Ishikawa (cell line): ENCODE measurements at regions not wholly inside any gene's neighbourhood (a gene's known extent, or its start where the extent isn't known, plus 50 kb on each side); places are given as distances from the start of the nearest gene placed in this dataset.

Experiments
- CEBPB ChIP-seq: IDR thresholded peaks from 2 replicates; pipeline ENCODE4 v1.6.1; 2012
- CREB1 ChIP-seq: IDR thresholded peaks from 2 replicates; pipeline ENCODE4 v1.6.1; 2012; ENCODE audit warnings: low read depth
- EGR1 ChIP-seq: IDR thresholded peaks from 2 replicates; pipeline ENCODE4 v1.6.1; 2012
- EP300 ChIP-seq: IDR thresholded peaks from 2 replicates; pipeline ENCODE4 v1.6.1; 2012; ENCODE audit warnings: borderline replicate concordance
- FOXM1 ChIP-seq: IDR thresholded peaks from 2 replicates; pipeline ENCODE4 v1.6.1; 2012; ENCODE audit warnings: low read depth, borderline replicate concordance
- NFIC ChIP-seq: IDR thresholded peaks from 2 replicates; pipeline ENCODE4 v1.6.1; 2012
- RAD21 ChIP-seq: IDR thresholded peaks from 2 replicates; pipeline ENCODE4 v1.6.1; 2012; ENCODE audit warnings: low read depth
- TAF1 ChIP-seq: IDR thresholded peaks from 2 replicates; pipeline ENCODE4 v1.6.1; 2012; ENCODE audit warnings: low read depth, mild to moderate bottlenecking
- TCF12 ChIP-seq: IDR thresholded peaks from 2 replicates; pipeline ENCODE4 v1.6.1; 2012; ENCODE audit warnings: low read depth
- TEAD4 ChIP-seq: IDR thresholded peaks from 2 replicates; pipeline ENCODE4 v1.6.1; 2012
- YY1 ChIP-seq: IDR thresholded peaks from 2 replicates; pipeline ENCODE4 v1.6.1; 2012; ENCODE audit warnings: low read depth
- ZBTB7A ChIP-seq: IDR thresholded peaks from 2 replicates; pipeline ENCODE4 v1.6.1; 2012; ENCODE audit warnings: low read depth
- TF ChIP-seq, protein P1 (sequence below): IDR thresholded peaks from 2 replicates; pipeline ENCODE4 v1.6.1; 2012; ENCODE audit warnings: low read depth, mild to moderate bottlenecking
- TF ChIP-seq, protein P2 (sequence below): IDR thresholded peaks from 2 replicates; pipeline ENCODE4 v1.6.1; 2012
- TF ChIP-seq, protein P3 (sequence below): IDR thresholded peaks from 2 replicates; pipeline ENCODE4 v1.6.1; 2012

DNA sequence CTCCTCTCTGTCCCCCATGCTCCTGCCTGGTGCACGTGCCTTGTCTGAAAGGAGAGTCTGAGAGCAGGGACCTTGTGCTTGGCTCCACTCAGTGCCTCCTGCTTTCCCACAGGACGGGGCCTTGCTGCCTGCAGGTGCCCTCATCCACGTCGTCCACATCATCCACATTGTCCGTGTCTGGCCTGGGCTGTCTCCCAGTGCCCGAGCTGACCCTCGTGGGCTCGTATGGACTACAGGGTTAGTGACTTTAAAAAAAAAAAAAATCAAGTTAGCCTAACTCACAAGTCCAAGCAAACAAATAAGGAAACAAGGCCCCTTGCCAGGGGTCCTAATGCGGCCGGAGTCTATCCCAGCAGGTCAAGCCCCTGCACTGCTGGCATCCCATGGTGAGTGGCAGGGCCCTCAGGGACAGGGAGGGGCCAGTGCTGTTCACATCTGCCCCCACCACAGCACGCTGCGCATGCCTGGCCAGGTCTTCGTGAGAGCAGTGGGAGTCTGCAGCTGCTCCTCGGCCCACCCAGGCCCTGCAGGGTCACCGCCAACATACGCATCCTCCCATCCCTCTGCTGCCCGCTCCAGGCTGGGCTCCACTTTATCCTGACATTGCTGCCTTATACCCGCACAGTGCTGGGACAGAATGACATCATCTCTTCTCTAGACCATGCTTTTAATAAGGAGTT is 232.6 kb downstream of the NDUFA10 start:
- TF ChIP-seq ZBTB7A: no peak
- TF ChIP-seq RAD21: no peak
- no peak for TF ChIP-seq FOXM1
- no peak for TF ChIP-seq CEBPB
- no peak for TF ChIP-seq EGR1

DNA sequence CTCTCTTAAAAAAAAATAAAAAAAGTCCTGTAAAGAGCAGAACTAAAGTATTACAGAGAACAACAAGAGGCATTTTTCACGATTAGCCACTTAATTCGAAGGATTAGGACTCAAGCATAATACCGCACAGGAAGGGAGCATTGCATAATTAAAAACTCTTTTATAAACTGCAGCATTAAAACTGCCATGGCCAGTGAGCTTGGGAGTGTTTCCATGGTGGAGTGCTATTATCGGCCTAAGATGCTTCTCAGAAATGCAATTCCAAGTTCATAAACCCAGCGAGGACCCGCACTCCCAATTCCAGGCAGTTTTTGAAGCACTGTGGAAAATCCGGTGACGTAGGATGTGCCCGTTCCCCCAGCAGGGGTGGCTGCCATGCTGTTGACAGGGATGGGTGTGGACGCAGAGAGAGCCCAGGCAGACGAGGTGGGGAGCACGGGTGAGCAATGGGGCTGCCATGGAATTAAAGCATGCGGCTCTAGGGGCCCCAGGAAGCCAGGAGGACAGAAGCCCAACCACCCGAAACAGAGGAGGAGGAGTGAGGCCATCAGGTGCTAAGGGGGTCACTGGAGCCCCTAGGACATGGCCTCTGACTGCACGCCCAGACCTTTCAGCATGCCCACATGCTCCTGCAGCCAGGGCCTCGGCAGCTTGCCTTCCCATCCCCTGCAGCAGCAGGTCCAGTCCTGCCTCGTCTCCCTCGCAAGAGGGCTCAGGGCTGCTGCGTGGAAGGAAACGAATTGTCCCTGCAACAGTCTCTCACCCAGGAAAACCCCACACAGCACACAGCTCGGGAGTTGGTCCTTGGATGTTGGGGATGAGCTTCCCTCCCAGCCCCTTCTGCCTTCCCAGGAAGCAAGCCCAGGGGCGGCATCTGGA is 233.4 kb downstream of the NDUFA10 start:
- TF ChIP-seq, protein P1, sequence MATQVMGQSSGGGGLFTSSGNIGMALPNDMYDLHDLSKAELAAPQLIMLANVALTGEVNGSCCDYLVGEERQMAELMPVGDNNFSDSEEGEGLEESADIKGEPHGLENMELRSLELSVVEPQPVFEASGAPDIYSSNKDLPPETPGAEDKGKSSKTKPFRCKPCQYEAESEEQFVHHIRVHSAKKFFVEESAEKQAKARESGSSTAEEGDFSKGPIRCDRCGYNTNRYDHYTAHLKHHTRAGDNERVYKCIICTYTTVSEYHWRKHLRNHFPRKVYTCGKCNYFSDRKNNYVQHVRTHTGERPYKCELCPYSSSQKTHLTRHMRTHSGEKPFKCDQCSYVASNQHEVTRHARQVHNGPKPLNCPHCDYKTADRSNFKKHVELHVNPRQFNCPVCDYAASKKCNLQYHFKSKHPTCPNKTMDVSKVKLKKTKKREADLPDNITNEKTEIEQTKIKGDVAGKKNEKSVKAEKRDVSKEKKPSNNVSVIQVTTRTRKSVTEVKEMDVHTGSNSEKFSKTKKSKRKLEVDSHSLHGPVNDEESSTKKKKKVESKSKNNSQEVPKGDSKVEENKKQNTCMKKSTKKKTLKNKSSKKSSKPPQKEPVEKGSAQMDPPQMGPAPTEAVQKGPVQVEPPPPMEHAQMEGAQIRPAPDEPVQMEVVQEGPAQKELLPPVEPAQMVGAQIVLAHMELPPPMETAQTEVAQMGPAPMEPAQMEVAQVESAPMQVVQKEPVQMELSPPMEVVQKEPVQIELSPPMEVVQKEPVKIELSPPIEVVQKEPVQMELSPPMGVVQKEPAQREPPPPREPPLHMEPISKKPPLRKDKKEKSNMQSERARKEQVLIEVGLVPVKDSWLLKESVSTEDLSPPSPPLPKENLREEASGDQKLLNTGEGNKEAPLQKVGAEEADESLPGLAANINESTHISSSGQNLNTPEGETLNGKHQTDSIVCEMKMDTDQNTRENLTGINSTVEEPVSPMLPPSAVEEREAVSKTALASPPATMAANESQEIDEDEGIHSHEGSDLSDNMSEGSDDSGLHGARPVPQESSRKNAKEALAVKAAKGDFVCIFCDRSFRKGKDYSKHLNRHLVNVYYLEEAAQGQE: no peak
- TF ChIP-seq, protein P2, sequence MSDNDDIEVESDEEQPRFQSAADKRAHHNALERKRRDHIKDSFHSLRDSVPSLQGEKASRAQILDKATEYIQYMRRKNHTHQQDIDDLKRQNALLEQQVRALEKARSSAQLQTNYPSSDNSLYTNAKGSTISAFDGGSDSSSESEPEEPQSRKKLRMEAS: no peak
- TF ChIP-seq CREB1 (no peak), FOXM1 (no peak), NFIC (no peak), CEBPB (no peak)

DNA sequence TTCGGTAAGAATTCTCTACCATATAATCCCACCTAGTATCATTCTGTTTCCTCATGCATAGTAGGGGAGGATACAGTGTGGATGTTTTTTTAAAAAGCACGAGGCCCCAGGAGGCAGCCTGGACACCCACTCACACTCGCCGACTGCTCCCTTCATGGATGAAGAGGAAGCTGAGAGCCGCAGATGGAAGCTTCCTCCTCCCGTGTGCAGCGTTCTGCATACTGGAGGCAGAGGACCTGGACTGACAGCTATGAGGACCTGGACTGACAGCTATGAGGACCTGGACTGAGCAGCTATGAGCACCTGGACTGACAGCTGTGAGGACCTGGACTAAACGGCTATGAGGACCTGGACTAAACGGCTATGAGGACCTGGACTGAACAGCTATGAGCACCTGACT is 234.4 kb downstream of the NDUFA10 start:
- TF ChIP-seq EP300 (no peak), RAD21 (no peak), YY1 (no peak), FOXM1 (no peak), TEAD4 (no peak), TAF1 (no peak), CREB1 (no peak)
- TF ChIP-seq, protein P2: no peak
- TF ChIP-seq, protein P3, sequence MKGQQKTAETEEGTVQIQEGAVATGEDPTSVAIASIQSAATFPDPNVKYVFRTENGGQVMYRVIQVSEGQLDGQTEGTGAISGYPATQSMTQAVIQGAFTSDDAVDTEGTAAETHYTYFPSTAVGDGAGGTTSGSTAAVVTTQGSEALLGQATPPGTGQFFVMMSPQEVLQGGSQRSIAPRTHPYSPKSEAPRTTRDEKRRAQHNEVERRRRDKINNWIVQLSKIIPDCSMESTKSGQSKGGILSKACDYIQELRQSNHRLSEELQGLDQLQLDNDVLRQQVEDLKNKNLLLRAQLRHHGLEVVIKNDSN: no peak

DNA sequence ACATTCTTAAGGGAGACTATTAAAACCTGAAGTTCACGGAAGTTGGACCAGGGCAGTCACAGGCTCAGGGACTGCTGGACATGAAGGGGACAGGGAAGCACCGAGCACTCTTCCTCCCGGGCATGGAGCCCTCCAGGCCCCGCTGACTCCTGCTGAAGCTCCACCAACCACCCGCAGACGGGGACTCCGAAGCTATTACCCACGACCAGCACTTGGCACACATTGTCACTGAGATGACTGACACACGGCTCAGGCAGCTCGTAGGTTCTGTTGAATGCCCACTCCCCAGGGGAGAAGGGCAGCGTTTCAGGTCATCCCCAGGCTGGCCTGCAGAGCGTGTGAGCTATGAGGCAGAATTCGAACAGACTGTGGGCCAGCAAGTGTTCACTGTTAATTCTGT is 234.8 kb downstream of the NDUFA10 start:
- TF ChIP-seq, protein P3: no peak
- TF ChIP-seq FOXM1: no peak
- TF ChIP-seq YY1: no peak
- no peak for TF ChIP-seq EGR1
- no peak for TF ChIP-seq NFIC

DNA sequence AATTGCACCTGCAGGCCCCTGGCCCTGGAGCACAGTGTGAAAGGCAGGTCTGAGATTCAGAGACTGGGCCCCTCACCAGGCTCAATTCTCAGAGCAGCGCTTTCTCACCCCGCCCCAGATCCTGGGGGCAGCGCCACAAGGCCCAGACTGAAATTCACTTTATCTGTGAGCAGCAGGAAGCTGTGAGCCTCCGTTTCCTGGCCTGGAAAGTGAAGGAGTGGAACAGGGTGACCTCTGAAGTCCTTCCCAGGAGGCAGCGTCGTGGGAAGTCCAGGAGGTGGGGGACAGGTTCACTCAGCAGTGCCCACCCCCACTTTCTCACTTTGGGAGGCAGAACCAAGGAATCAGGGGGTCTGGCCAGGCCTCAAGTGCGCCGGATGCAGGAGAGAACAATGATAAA is 235.4 kb downstream of the NDUFA10 start:
- no peak for TF ChIP-seq YY1
- no peak for TF ChIP-seq EGR1
- no peak for TF ChIP-seq FOXM1
- TF ChIP-seq CREB1: no peak
- TF ChIP-seq, protein P3: no peak
- no peak for TF ChIP-seq TEAD4
- no peak for TF ChIP-seq ZBTB7A

DNA sequence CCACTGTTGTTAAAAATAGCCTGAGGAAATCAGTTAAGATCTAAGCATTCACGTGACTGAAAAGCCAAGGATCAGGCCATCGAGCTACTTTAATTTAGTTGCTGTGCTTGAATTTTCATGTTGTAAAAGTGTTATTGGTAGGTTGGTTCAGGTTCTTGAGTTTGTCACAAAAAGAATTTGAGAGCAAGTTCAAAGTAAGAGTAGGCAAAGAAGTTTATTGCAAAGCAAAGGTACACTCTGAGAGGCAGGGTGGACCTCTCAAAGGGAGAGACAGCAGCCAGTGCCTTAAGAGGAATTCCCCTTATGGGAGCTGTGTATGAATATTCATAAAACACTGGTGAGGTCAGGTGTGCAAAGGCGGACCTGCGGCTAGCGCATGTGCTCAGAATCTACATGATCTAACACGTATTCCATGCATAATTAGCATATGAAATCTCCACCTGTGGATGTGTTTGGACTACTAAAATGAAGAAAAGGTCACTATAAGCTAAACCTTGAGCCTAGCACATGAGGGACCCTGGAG is 236.5 kb downstream of the NDUFA10 start:
- TF ChIP-seq RAD21: no peak
- TF ChIP-seq CEBPB: no peak
- no peak for TF ChIP-seq EP300
- TF ChIP-seq, protein P2: no peak

DNA sequence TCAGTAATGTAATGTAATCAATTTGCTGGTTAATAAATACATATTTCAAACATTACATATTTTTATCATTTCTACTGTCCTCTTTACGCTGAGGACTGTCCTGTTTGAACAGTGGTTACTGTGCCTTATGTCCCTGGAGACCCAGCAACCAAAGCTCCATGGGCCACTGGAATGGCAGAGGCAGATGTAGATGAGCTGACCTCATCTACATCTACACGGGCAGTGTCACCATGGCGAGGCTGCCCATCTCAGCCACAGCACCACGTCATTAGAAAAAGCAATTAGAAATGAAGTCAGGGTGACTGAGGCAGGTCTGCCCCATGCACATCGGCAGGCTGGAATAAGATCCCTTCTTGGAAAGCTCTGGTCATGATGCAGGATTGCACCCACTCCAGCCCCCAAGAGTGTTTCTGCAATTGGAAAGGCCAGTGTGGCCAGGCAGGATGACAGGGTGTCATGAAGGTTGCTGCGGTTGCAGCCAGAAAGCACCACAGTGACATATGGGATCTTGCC is 237.5 kb downstream of the NDUFA10 start:
- TF ChIP-seq, protein P1: no peak
- TF ChIP-seq TCF12 (no peak), TAF1 (no peak), CEBPB (no peak), RAD21 (no peak), YY1 (no peak), NFIC (no peak)
- TF ChIP-seq, protein P2: no peak
- TF ChIP-seq, protein P3: no peak
